Endothelial cell of umbilical vein (primary cell): ENCODE measurements at regions not wholly inside any gene's neighbourhood (a gene's known extent, or its start where the extent isn't known, plus 50 kb on each side); places are given as distances from the start of the nearest gene placed in this dataset.
A peak's percentile ranks its signal among the peaks of the same experiment; 100 is the strongest.

Experiments used
- BruUV-seq: library from RNA; stranded (reverse); fragments of 400-500 nt; replicated peaks from 2 replicates; lab custom pipeline; 2021; lab: Mats Ljungman, UMichigan
- CTCF ChIA-PET: fragments of 300-600, 350-600 bp; sonication (Branson Sonifier 250); formaldehyde crosslinking; loops from one replicate; lab custom pipeline; 2021; ENCODE audit warnings: antibody characterized with exemption, inconsistent platforms; lab: Charles Lee
- POLR2A ChIA-PET: fragments of 300-600, 350-600 bp; sonication (Branson Sonifier 250); formaldehyde crosslinking; loops from one replicate; lab custom pipeline; 2021; ENCODE audit warnings: antibody characterized with exemption, inconsistent platforms; lab: Charles Lee
- DNase-seq: peaks from one replicate; pipeline ENCODE4 v3.0.0-alpha.2; 2011; ENCODE audit warnings: low read depth, low spot score
- FAIRE-seq: peaks from 2 replicates; lab custom pipeline; 2011; peaks lifted over from hg19 to GRCh38; lab: Jason Lieb, UNC
- H2AFZ ChIP-seq: 2 replicates; pipeline ENCODE4 v1.6.0; 2012; ENCODE audit warnings: low read depth, low read length, control low read depth, inconsistent platforms
- H3K27ac ChIP-seq: 2 replicates; pipeline ENCODE4 v1.5.1; 2011; ENCODE audit warnings: low read depth, mild to moderate bottlenecking, control low read depth, low read length, moderate library complexity; ENCODE audit not compliant: insufficient read depth
- H3K27me3 ChIP-seq, 2 experiments: 2 replicates each; pipeline versions ENCODE4 v1.6.0 to v1.6.1; 2011; ENCODE audit warnings: low read length in 2 of 2, mixed read lengths in 1 of 2; ENCODE audit not compliant: control insufficient read depth in 2 of 2, insufficient read depth in 2 of 2
- H3K36me3 ChIP-seq, 2 experiments: 2 replicates in 1 of 2; 3 replicates in 1 of 2; pipeline ENCODE4 v1.5.1; 2011; ENCODE audit warnings: low read length in 2 of 2, mild to moderate bottlenecking in 1 of 2, moderate library complexity in 1 of 2; ENCODE audit not compliant: control insufficient read depth in 2 of 2, insufficient read depth in 2 of 2; ENCODE audit errors: extremely low read depth in 1 of 2
- H3K4me1 ChIP-seq: 3 replicates; pipeline ENCODE4 v1.5.1; 2011; ENCODE audit warnings: mild to moderate bottlenecking, low read length; ENCODE audit not compliant: control insufficient read depth, insufficient read depth; ENCODE audit errors: extremely low read depth
- H3K4me2 ChIP-seq: 2 replicates; pipeline ENCODE4 v1.6.1; 2011; ENCODE audit warnings: low read length, control low read depth, mixed read lengths; ENCODE audit not compliant: insufficient read depth
- H3K4me3 ChIP-seq, 3 experiments: fragments of 200-600 bp in 1 of 3; sonication (generic), shearing (Covaris generic) in 1 of 3; replicated peaks in 1 of 3; 2 replicates each; pipeline ENCODE4 v1.5.1; 2011 to 2016; ENCODE audit warnings: control low read depth in 3 of 3, low read length in 3 of 3, mild to moderate bottlenecking in 2 of 3, inconsistent platforms in 1 of 3, low read depth in 1 of 3, moderate library complexity in 1 of 3; ENCODE audit not compliant: insufficient read depth in 1 of 3
- H3K79me2 ChIP-seq: 2 replicates; pipeline ENCODE4 v1.6.0; 2012; ENCODE audit warnings: low read length, inconsistent platforms; ENCODE audit not compliant: control insufficient read depth, insufficient read depth
- H3K9ac ChIP-seq: replicated peaks from 2 replicates; pipeline ENCODE3; 2011; ENCODE audit warnings: low read length, control low read depth; ENCODE audit not compliant: insufficient read depth; ENCODE audit errors: extremely low read depth
- H3K9me1 ChIP-seq: replicated peaks from 3 replicates; pipeline ENCODE4 v1.6.0; 2011; ENCODE audit warnings: mild to moderate bottlenecking, low read length; ENCODE audit not compliant: control insufficient read depth, insufficient read depth; ENCODE audit errors: extremely low read depth
- H3K9me3 ChIP-seq: replicated peaks from 2 replicates; pipeline ENCODE4 v1.5.1; 2012; ENCODE audit warnings: low read length, inconsistent platforms; ENCODE audit not compliant: control insufficient read depth, insufficient read depth
- H4K20me1 ChIP-seq: replicated peaks from 2 replicates; pipeline ENCODE3; 2011; ENCODE audit warnings: mild to moderate bottlenecking, low read length; ENCODE audit not compliant: control insufficient read depth, insufficient read depth; ENCODE audit errors: extremely low read depth
- EZH2 ChIP-seq: IDR thresholded peaks from 2 replicates; pipeline ENCODE4 v1.6.1; 2012; ENCODE audit warnings: borderline replicate concordance, low read depth, mild to moderate bottlenecking, moderate library complexity, low read length, inconsistent platforms; ENCODE audit not compliant: severe bottlenecking
- FOS ChIP-seq: IDR thresholded peaks from 2 replicates; pipeline ENCODE4 v1.6.1; 2011; ENCODE audit warnings: mild to moderate bottlenecking, low read length, moderate library complexity, borderline replicate concordance; ENCODE audit not compliant: insufficient read depth
- GATA2 ChIP-seq: IDR thresholded peaks from 2 replicates; pipeline ENCODE4 v1.7.0; 2011; ENCODE audit warnings: low read depth, mild to moderate bottlenecking, moderate library complexity, mixed read lengths, low read length; ENCODE audit not compliant: insufficient read length, insufficient read depth
- JUN ChIP-seq: IDR thresholded peaks from 2 replicates; pipeline ENCODE4 v1.6.1; 2011; ENCODE audit warnings: borderline replicate concordance, low read depth; ENCODE audit not compliant: insufficient read length, insufficient read depth
- MYC ChIP-seq: IDR thresholded peaks from one replicate; pipeline ENCODE4 v1.6.1; 2011; ENCODE audit warnings: mild to moderate bottlenecking, low read depth, low read length
- POLR2A ChIP-seq: IDR thresholded peaks from 2 replicates; pipeline ENCODE4 v1.6.1; 2012; ENCODE audit warnings: low read depth, mild to moderate bottlenecking, control low read depth, low read length
- POLR2AphosphoS5 ChIP-seq: IDR thresholded peaks from 2 replicates; pipeline ENCODE4 v1.6.1; 2012; ENCODE audit warnings: low read depth, mild to moderate bottlenecking, control low read depth, low read length, moderate library complexity; ENCODE audit not compliant: insufficient read depth
- dilution Hi-C: fragments of 300-500 bp; cut with MboI; formaldehyde crosslinking; loops from one replicate; pipeline ENCODE4 v1.15.0; 2019; ENCODE audit warnings: low sequenced_read_pairs; ENCODE audit not compliant: extremely low pct_ligation_motif_present
- intact Hi-C: fragments of 100-400 bp; cut with micrococcal nuclease; formaldehyde crosslinking; loops from one replicate; pipeline ENCODE4 v1.10.0; 2022
- TF ChIP-seq, protein P1 (sequence below), 2 donors: IDR thresholded peaks; 1 replicate in 1 of 2; 2 replicates in 1 of 2; pipeline ENCODE4 v1.5.1; 2011; ENCODE audit warnings: low read length in 2 of 2, mild to moderate bottlenecking in 2 of 2, moderate library complexity in 2 of 2, control low read depth in 1 of 2, inconsistent platforms in 1 of 2, low read depth in 1 of 2; ENCODE audit not compliant: insufficient read depth in 1 of 2; ENCODE audit errors: extremely low read depth in 1 of 2
- TF ChIP-seq, protein P2 (sequence below): IDR thresholded peaks from 2 replicates; pipeline ENCODE4 v1.6.1; 2011; ENCODE audit not compliant: insufficient read depth, insufficient read length

DNA sequence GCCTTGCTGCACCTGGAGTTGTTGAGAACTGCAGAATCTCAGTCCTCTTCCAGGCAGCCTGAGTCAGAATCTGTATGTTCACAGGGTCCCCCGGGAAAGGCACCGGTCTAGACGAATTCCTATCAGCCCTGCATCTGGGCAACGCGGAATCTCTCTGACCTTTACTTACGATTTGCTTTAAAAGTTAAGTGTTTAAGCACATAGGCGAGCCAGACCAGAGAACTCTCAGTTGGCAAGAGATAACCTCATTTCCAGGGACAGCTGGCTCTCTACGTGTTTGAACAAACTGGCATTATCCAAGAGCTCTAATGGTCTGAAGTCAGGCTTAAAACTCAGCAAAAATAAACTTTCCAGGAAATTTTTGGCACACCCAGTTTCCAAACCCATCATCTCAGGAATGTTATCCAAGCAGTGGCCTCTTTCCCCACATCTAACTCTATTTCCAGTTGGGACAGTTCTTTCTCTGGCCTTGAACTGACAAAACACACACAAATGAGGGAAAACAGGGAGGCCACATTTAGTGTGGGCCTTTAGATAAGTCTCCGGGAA lies 53.4 kb downstream of the HES1 start:
- peak; percentile 66 for DNase-seq
- Histone ChIP-seq H3K4me1 (peaks cover 8% of the 10 kb centered on the region), H3K79me2 (no peaks in the 10 kb centered on the region), H3K9me1 (no peaks in the 10 kb centered on the region), H3K9me3 (no peaks in the 10 kb centered on the region), H3K27me3 (no peaks in the 10 kb centered on the region), H2AFZ (no peak overlapping the region), H3K27ac (no peak overlapping the region), H4K20me1 (no peaks in the 10 kb centered on the region), H3K4me2 (no peak overlapping the region), H3K36me3 (no peaks in the 10 kb centered on the region), H3K4me3 (no peak overlapping the region), H3K9ac (no peak overlapping the region)
- ChIA-PET POLR2A (no interaction called here), CTCF (interaction anchor here (1.6 kb wide), 1 partner anchor 126 kb away, joined by 3 read pairs; no protein-coding TSS in a partner anchor)
- dilution Hi-C loops (no loop called here), intact Hi-C loops (loop anchor here (1.0 kb wide), 1 partner anchor 76 kb away; no protein-coding TSS in a partner anchor)
- TF ChIP-seq FOS: no peak
- TF ChIP-seq EZH2: no peak
- no peak for TF ChIP-seq JUN
- no peak for TF ChIP-seq MYC
- TF ChIP-seq, protein P1, sequence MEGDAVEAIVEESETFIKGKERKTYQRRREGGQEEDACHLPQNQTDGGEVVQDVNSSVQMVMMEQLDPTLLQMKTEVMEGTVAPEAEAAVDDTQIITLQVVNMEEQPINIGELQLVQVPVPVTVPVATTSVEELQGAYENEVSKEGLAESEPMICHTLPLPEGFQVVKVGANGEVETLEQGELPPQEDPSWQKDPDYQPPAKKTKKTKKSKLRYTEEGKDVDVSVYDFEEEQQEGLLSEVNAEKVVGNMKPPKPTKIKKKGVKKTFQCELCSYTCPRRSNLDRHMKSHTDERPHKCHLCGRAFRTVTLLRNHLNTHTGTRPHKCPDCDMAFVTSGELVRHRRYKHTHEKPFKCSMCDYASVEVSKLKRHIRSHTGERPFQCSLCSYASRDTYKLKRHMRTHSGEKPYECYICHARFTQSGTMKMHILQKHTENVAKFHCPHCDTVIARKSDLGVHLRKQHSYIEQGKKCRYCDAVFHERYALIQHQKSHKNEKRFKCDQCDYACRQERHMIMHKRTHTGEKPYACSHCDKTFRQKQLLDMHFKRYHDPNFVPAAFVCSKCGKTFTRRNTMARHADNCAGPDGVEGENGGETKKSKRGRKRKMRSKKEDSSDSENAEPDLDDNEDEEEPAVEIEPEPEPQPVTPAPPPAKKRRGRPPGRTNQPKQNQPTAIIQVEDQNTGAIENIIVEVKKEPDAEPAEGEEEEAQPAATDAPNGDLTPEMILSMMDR (IDR thresholded peaks at IDR 0.05; ENCODE audit: extremely low read depth in 1 of 2, insufficient read depth in 1 of 2, low read depth in 1 of 2, low read length in 2 of 2): no peak
- no peak for TF ChIP-seq GATA2
- no peak for TF ChIP-seq POLR2A
- TF ChIP-seq POLR2AphosphoS5: no peak
- TF ChIP-seq, protein P2, sequence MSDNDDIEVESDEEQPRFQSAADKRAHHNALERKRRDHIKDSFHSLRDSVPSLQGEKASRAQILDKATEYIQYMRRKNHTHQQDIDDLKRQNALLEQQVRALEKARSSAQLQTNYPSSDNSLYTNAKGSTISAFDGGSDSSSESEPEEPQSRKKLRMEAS: no peak
- BruUV-seq: no TSS peak
- peak; percentile 70 for FAIRE-seq
